Activated T-cell treated with anti-CD3 and anti-CD28 coated beads, Interleukin-2, amount 50 U/mL, for 4 hours (primary cell): ENCODE measurements at regions not wholly inside any gene's neighbourhood (a gene's known extent, or its start where the extent isn't known, plus 50 kb on each side); places are given as distances from the start of the nearest gene placed in this dataset.

Experiments
- ATAC-seq, 2 donors: fragments of 200-7000 bp; cut with Tn5 transposase; one replicate each; pipeline ENCODE4 v1.10.0; 2021
- DNase-seq: peaks from one replicate; pipeline ENCODE4 v3.0.0-alpha.2; 2020
- H3K27me3 Mint-ChIP-seq: one replicate; pipeline ENCODE4 v1.8.0; 2021; ENCODE audit warnings: low read depth, mixed read lengths
- H3K36me3 Mint-ChIP-seq: one replicate; pipeline ENCODE4 v1.8.0; 2022; ENCODE audit warnings: mixed read lengths; ENCODE audit not compliant: insufficient read depth
- H3K4me1 Mint-ChIP-seq: one replicate; pipeline ENCODE4 v1.8.0; 2021; ENCODE audit warnings: low read depth, mixed read lengths
- H3K4me3 Mint-ChIP-seq: one replicate; pipeline ENCODE4 v1.8.0; 2021; ENCODE audit warnings: mild to moderate bottlenecking, moderate library complexity, mixed read lengths
- H3K9me3 Mint-ChIP-seq: one replicate; pipeline ENCODE4 v1.8.0; 2021; ENCODE audit warnings: mixed read lengths

GRCh38 chr11:15483205-15483604 lies 368.5 kb downstream of the INSC start:
- Mint-ChIP-seq H3K36me3 (no peaks in the 10 kb centered on the region), H3K27me3 (no peaks in the 10 kb centered on the region), H3K4me1 (no peaks in the 10 kb centered on the region), H3K4me3 (no peak overlapping the region), H3K9me3 (no peaks in the 10 kb centered on the region)
- no peak for ATAC-seq
- DNase-seq: no peak

- DNase-seq: no peak
- no peak for ATAC-seq
- H3K4me1 Mint-ChIP-seq: no peaks in the 10 kb centered on the region
- H3K9me3 Mint-ChIP-seq: no peaks in the 10 kb centered on the region
- H3K27me3 Mint-ChIP-seq: no peaks in the 10 kb centered on the region
- no peaks in the 10 kb centered on the region for H3K36me3 Mint-ChIP-seq
- H3K4me3 Mint-ChIP-seq: no peak overlapping the region
Observed at GRCh38 chr11:15484398-15484797, 369.7 kb downstream of the INSC start.

- no peaks in the 10 kb centered on the region for H3K9me3 Mint-ChIP-seq
- no peaks in the 10 kb centered on the region for H3K36me3 Mint-ChIP-seq
- DNase-seq (no peak), ATAC-seq (no peak)
- no peaks in the 10 kb centered on the region for H3K27me3 Mint-ChIP-seq
- no peak overlapping the region for H3K4me3 Mint-ChIP-seq
- no peaks in the 10 kb centered on the region for H3K4me1 Mint-ChIP-seq
Observed at GRCh38 chr11:15485432-15485831, 370.7 kb downstream of the INSC start.

GRCh38 chr11:15489281-15489680 lies 374.6 kb downstream of the INSC start:
- DNase-seq (no peak), ATAC-seq (no peak)
- H3K4me3 Mint-ChIP-seq: no peak overlapping the region
- no peaks in the 10 kb centered on the region for H3K9me3 Mint-ChIP-seq
- H3K27me3 Mint-ChIP-seq: no peaks in the 10 kb centered on the region
- no peaks in the 10 kb centered on the region for H3K36me3 Mint-ChIP-seq
- no peaks in the 10 kb centered on the region for H3K4me1 Mint-ChIP-seq

GRCh38 chr11:15490535-15490934 lies 375.8 kb downstream of the INSC start:
- DNase-seq (no peak), ATAC-seq (no peak)
- no peaks in the 10 kb centered on the region for H3K36me3 Mint-ChIP-seq
- no peaks in the 10 kb centered on the region for H3K9me3 Mint-ChIP-seq
- no peaks in the 10 kb centered on the region for H3K4me1 Mint-ChIP-seq
- H3K4me3 Mint-ChIP-seq: no peak overlapping the region
- no peaks in the 10 kb centered on the region for H3K27me3 Mint-ChIP-seq

GRCh38 chr11:15493066-15493465 lies 378.3 kb downstream of the INSC start:
- no peak overlapping the region for H3K4me3 Mint-ChIP-seq
- no peaks in the 10 kb centered on the region for H3K4me1 Mint-ChIP-seq
- no peaks in the 10 kb centered on the region for H3K36me3 Mint-ChIP-seq
- H3K9me3 Mint-ChIP-seq: no peaks in the 10 kb centered on the region
- ATAC-seq: no peak
- DNase-seq: no peak
- H3K27me3 Mint-ChIP-seq: no peaks in the 10 kb centered on the region

GRCh38 chr11:15493921-15494620 lies 379.3 kb downstream of the INSC start:
- Mint-ChIP-seq H3K36me3 (no peaks in the 10 kb centered on the region), H3K4me3 (no peak overlapping the region), H3K27me3 (no peaks in the 10 kb centered on the region), H3K9me3 (no peaks in the 10 kb centered on the region), H3K4me1 (no peaks in the 10 kb centered on the region)
- DNase-seq (no peak), ATAC-seq (no peak)

- no peak overlapping the region for H3K4me3 Mint-ChIP-seq
Observed at GRCh38 chr11:15494740-15495139, 380.0 kb downstream of the INSC start.

GRCh38 chr11:15495462-15495861 lies 380.7 kb downstream of the INSC start:
- DNase-seq (no peak), ATAC-seq (no peak)
- no peak overlapping the region for H3K4me3 Mint-ChIP-seq
- H3K27me3 Mint-ChIP-seq: no peaks in the 10 kb centered on the region
- H3K9me3 Mint-ChIP-seq: no peaks in the 10 kb centered on the region
- no peaks in the 10 kb centered on the region for H3K4me1 Mint-ChIP-seq
- H3K36me3 Mint-ChIP-seq: no peaks in the 10 kb centered on the region

More at GRCh38 chr11:15494740-15495139, 380.0 kb downstream of the INSC start:
- ATAC-seq (no peak), DNase-seq (no peak)
- no peaks in the 10 kb centered on the region for H3K27me3 Mint-ChIP-seq
- no peaks in the 10 kb centered on the region for H3K36me3 Mint-ChIP-seq
- no peaks in the 10 kb centered on the region for H3K9me3 Mint-ChIP-seq
- no peaks in the 10 kb centered on the region for H3K4me1 Mint-ChIP-seq

- DNase-seq (no peak), ATAC-seq (no peak)
- H3K4me3 Mint-ChIP-seq: no peak overlapping the region
- no peaks in the 10 kb centered on the region for H3K9me3 Mint-ChIP-seq
- no peaks in the 10 kb centered on the region for H3K36me3 Mint-ChIP-seq
- H3K4me1 Mint-ChIP-seq: no peaks in the 10 kb centered on the region
- no peaks in the 10 kb centered on the region for H3K27me3 Mint-ChIP-seq
Observed at GRCh38 chr11:15497366-15497765, 382.6 kb downstream of the INSC start.

- ATAC-seq (no peak), DNase-seq (no peak)
- Mint-ChIP-seq H3K9me3 (no peaks in the 10 kb centered on the region), H3K4me1 (no peaks in the 10 kb centered on the region), H3K36me3 (no peaks in the 10 kb centered on the region), H3K27me3 (no peaks in the 10 kb centered on the region), H3K4me3 (no peak overlapping the region)
Observed at GRCh38 chr11:15499674-15500073, 385.0 kb downstream of the INSC start.

- no peak for DNase-seq
- ATAC-seq: no peak
- H3K36me3 Mint-ChIP-seq: no peaks in the 10 kb centered on the region
- H3K27me3 Mint-ChIP-seq: no peaks in the 10 kb centered on the region
- H3K4me1 Mint-ChIP-seq: no peaks in the 10 kb centered on the region
- no peaks in the 10 kb centered on the region for H3K9me3 Mint-ChIP-seq
- no peak overlapping the region for H3K4me3 Mint-ChIP-seq
Observed at GRCh38 chr11:15500643-15501042, 385.9 kb downstream of the INSC start.

GRCh38 chr11:15501566-15501965 lies 386.8 kb downstream of the INSC start:
- H3K36me3 Mint-ChIP-seq: no peaks in the 10 kb centered on the region
- no peaks in the 10 kb centered on the region for H3K9me3 Mint-ChIP-seq
- H3K4me1 Mint-ChIP-seq: no peaks in the 10 kb centered on the region
- ATAC-seq (no peak), DNase-seq (no peak)
- H3K4me3 Mint-ChIP-seq: no peak overlapping the region
- H3K27me3 Mint-ChIP-seq: no peaks in the 10 kb centered on the region

GRCh38 chr11:15505155-15505554 lies 390.4 kb downstream of the INSC start:
- DNase-seq: no peak
- H3K27me3 Mint-ChIP-seq: no peaks in the 10 kb centered on the region

GRCh38 chr11:15507592-15507991 lies 392.9 kb downstream of the INSC start:
- H3K4me1 Mint-ChIP-seq: no peaks in the 10 kb centered on the region
- no peaks in the 10 kb centered on the region for H3K9me3 Mint-ChIP-seq
- H3K36me3 Mint-ChIP-seq: no peaks in the 10 kb centered on the region
- no peak for ATAC-seq
- H3K27me3 Mint-ChIP-seq: no peaks in the 10 kb centered on the region
- no peak overlapping the region for H3K4me3 Mint-ChIP-seq
- DNase-seq: no peak

More at GRCh38 chr11:15505155-15505554, 390.4 kb downstream of the INSC start:
- Mint-ChIP-seq H3K9me3 (no peaks in the 10 kb centered on the region), H3K36me3 (no peaks in the 10 kb centered on the region), H3K4me1 (no peaks in the 10 kb centered on the region), H3K4me3 (no peak overlapping the region)
- no peak for ATAC-seq

- H3K36me3 Mint-ChIP-seq: no peaks in the 10 kb centered on the region
- H3K4me3 Mint-ChIP-seq: no peak overlapping the region
- no peak for ATAC-seq
- DNase-seq: no peak
- H3K4me1 Mint-ChIP-seq: no peaks in the 10 kb centered on the region
- no peaks in the 10 kb centered on the region for H3K27me3 Mint-ChIP-seq
- no peaks in the 10 kb centered on the region for H3K9me3 Mint-ChIP-seq
Observed at GRCh38 chr11:15509082-15509481, 394.4 kb downstream of the INSC start.
